Keratinocyte (primary cell): ENCODE measurements at regions not wholly inside any gene's neighbourhood (a gene's known extent, or its start where the extent isn't known, plus 50 kb on each side); places are given as distances from the start of the nearest gene placed in this dataset.

Experiments
- DNase-seq: peaks from one replicate; pipeline ENCODE4 v3.0.0-alpha.2; 2011; ENCODE audit warnings: low read depth, missing footprints, low spot score
- FAIRE-seq: peaks from 2 replicates; lab custom pipeline; 2011; peaks lifted over from hg19 to GRCh38; lab: Jason Lieb, UNC
- H2AFZ ChIP-seq: 2 replicates; pipeline ENCODE4 v1.6.0; 2012; ENCODE audit warnings: low read length, control low read depth, inconsistent platforms; ENCODE audit not compliant: control insufficient read depth
- H3K27ac ChIP-seq: 2 replicates; pipeline ENCODE4 v1.5.1; 2011; ENCODE audit warnings: low read length; ENCODE audit not compliant: control insufficient read depth, insufficient read depth
- H3K27me3 ChIP-seq: 3 replicates; pipeline ENCODE4 v1.6.0; 2011; ENCODE audit warnings: low read length; ENCODE audit not compliant: control insufficient read depth, insufficient read depth; ENCODE audit errors: extremely low read depth
- H3K36me3 ChIP-seq, 2 experiments: 2 replicates in 1 of 2; 3 replicates in 1 of 2; pipeline ENCODE4 v1.5.1; 2011; ENCODE audit warnings: low read length in 2 of 2, mild to moderate bottlenecking in 1 of 2; ENCODE audit not compliant: control insufficient read depth in 2 of 2, insufficient read depth in 2 of 2; ENCODE audit errors: extremely low read depth in 1 of 2
- H3K4me1 ChIP-seq: 3 replicates; pipeline ENCODE4 v1.5.1; 2011; ENCODE audit warnings: low read length; ENCODE audit not compliant: control insufficient read depth, insufficient read depth; ENCODE audit errors: extremely low read depth
- H3K4me2 ChIP-seq: 3 replicates; pipeline ENCODE4 v1.6.0; 2011; ENCODE audit warnings: low read depth, low read length; ENCODE audit not compliant: control insufficient read depth, insufficient read depth; ENCODE audit errors: extremely low read depth
- H3K4me3 ChIP-seq, 3 experiments: fragments of 200-600 bp in 1 of 3; sonication (generic) in 1 of 3; 2 replicates in 2 of 3; 3 replicates in 1 of 3; pipeline ENCODE4 v1.5.1; 2011 to 2016; ENCODE audit warnings: low read length in 3 of 3, mild to moderate bottlenecking in 3 of 3, control low read depth in 2 of 3, inconsistent platforms in 1 of 3, low read depth in 1 of 3, mixed read lengths in 1 of 3, mixed run types in 1 of 3, moderate library complexity in 1 of 3; ENCODE audit not compliant: control insufficient read depth in 2 of 3, insufficient read depth in 2 of 3; ENCODE audit errors: extremely low read depth in 1 of 3
- H3K79me2 ChIP-seq: 2 replicates; pipeline ENCODE4 v1.6.0; 2012; ENCODE audit warnings: low read length; ENCODE audit not compliant: control insufficient read depth, insufficient read depth
- H3K9ac ChIP-seq: 3 replicates; pipeline ENCODE4 v1.6.0; 2011; ENCODE audit warnings: low read length; ENCODE audit not compliant: control insufficient read depth, insufficient read depth; ENCODE audit errors: extremely low read depth
- H3K9me1 ChIP-seq: 3 replicates; pipeline ENCODE4 v1.6.0; 2011; ENCODE audit warnings: low read length; ENCODE audit not compliant: control insufficient read depth, insufficient read depth; ENCODE audit errors: extremely low read depth
- H3K9me3 ChIP-seq: 2 replicates; pipeline ENCODE4 v1.5.1; 2012; ENCODE audit warnings: low read depth, low read length; ENCODE audit not compliant: control insufficient read depth
- H4K20me1 ChIP-seq: 3 replicates; pipeline ENCODE4 v1.6.0; 2011; ENCODE audit warnings: low read length; ENCODE audit not compliant: control insufficient read depth, insufficient read depth; ENCODE audit errors: extremely low read depth
- EZH2 ChIP-seq: IDR thresholded peaks from one replicate; pipeline ENCODE4 v1.6.1; 2012; ENCODE audit warnings: inconsistent platforms, mild to moderate bottlenecking, low read length, moderate library complexity
- dilution Hi-C: fragments of 300-500 bp; cut with MboI; formaldehyde crosslinking; loops from one replicate; pipeline ENCODE4 v1.7.0; 2020; ENCODE audit warnings: low sequenced_read_pairs; ENCODE audit not compliant: extremely low pct_ligation_motif_present
- TF ChIP-seq, protein P1 (sequence below), 3 experiments: IDR thresholded peaks in 1 of 3; conservative IDR thresholded peaks in 1 of 3; optimal IDR thresholded peaks in 1 of 3; 2 replicates in 2 of 3; 3 replicates in 1 of 3; pipeline versions ENCODE3 to v1.5.1; 2011; ENCODE audit warnings: low read length in 3 of 3, mild to moderate bottlenecking in 3 of 3, moderate library complexity in 2 of 3, control low read depth in 1 of 3, inconsistent platforms in 1 of 3; ENCODE audit not compliant: insufficient read depth in 2 of 3; ENCODE audit errors: extremely low read depth in 1 of 3

DNA sequence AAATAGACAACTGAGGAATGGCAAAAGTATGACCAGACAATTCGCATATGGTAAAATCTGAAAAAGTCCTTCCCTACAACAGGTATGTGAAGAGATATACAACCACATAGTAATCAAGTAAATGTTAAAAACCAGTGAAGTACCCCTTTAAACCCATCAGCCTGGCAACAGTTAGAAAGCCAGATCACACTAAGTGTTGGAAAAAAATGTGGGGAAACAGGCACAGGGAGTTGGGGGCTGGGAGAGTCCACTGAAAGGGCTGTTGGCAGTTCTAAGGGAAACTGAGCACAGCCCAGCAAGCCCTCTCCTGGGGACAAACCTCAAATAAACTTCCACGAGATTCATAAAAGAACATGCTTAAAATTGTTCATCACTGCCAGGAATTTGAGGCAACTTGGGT lies 242.1 kb downstream of the BUD13 start:
- Histone ChIP-seq H3K4me1 (no peaks in the 10 kb centered on the region), H3K9ac (no peak overlapping the region), H2AFZ (no peak overlapping the region), H3K27ac (no peak overlapping the region), H3K9me1 (no peaks in the 10 kb centered on the region), H3K27me3 (peaks cover 4% of the 10 kb centered on the region), H3K9me3 (no peaks in the 10 kb centered on the region), H3K36me3 (no peaks in the 10 kb centered on the region), H3K79me2 (no peaks in the 10 kb centered on the region), H4K20me1 (no peaks in the 10 kb centered on the region), H3K4me3 (no peak overlapping the region), H3K4me2 (no peak overlapping the region)
- dilution Hi-C loops = no loop called here
- TF ChIP-seq EZH2 = no peak
- TF ChIP-seq, protein P1, sequence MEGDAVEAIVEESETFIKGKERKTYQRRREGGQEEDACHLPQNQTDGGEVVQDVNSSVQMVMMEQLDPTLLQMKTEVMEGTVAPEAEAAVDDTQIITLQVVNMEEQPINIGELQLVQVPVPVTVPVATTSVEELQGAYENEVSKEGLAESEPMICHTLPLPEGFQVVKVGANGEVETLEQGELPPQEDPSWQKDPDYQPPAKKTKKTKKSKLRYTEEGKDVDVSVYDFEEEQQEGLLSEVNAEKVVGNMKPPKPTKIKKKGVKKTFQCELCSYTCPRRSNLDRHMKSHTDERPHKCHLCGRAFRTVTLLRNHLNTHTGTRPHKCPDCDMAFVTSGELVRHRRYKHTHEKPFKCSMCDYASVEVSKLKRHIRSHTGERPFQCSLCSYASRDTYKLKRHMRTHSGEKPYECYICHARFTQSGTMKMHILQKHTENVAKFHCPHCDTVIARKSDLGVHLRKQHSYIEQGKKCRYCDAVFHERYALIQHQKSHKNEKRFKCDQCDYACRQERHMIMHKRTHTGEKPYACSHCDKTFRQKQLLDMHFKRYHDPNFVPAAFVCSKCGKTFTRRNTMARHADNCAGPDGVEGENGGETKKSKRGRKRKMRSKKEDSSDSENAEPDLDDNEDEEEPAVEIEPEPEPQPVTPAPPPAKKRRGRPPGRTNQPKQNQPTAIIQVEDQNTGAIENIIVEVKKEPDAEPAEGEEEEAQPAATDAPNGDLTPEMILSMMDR (optimal IDR thresholded peaks at IDR 0.05 in 1 of 3, IDR thresholded peaks at IDR 0.05 in 1 of 3, conservative IDR thresholded peaks at IDR 0.05 in 1 of 3; ENCODE audit: extremely low read depth in 1 of 3, insufficient read depth in 2 of 3, low read length in 3 of 3) = no peak
- FAIRE-seq (no peak), DNase-seq (no peak)

DNA sequence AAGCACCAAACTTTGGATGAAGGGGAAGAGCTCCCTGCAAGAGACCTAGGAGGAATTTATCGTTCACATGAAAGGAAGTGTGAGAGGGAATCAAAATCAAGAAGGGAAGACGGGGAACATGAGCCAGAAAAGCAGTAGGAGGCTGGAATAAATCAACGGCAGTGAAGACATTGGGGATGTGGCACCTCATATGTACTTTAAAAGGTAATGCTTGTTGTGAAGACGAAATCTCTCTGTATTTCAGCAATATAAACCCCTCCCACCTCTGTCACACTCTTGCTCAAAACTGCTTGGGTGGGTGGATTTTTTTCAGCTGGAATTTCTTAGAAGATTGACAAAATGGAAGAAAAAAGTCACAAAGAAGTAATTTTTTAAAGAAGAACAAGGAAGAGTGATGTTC lies 243.5 kb downstream of the BUD13 start:
- no peak overlapping the region for H3K4me3 ChIP-seq
- H3K36me3 ChIP-seq = no peaks in the 10 kb centered on the region
- H3K9me3 ChIP-seq = no peaks in the 10 kb centered on the region
- peaks cover 4% of the 10 kb centered on the region for H3K27me3 ChIP-seq
- H3K27ac ChIP-seq = no peak overlapping the region
- H3K4me1 ChIP-seq = no peaks in the 10 kb centered on the region
- H2AFZ ChIP-seq = no peak overlapping the region
- H3K9me1 ChIP-seq = no peaks in the 10 kb centered on the region
- no peaks in the 10 kb centered on the region for H4K20me1 ChIP-seq
- TF ChIP-seq EZH2 = no peak
- TF ChIP-seq, protein P1 (optimal IDR thresholded peaks at IDR 0.05 in 1 of 3, IDR thresholded peaks at IDR 0.05 in 1 of 3, conservative IDR thresholded peaks at IDR 0.05 in 1 of 3; ENCODE audit: extremely low read depth in 1 of 3, insufficient read depth in 2 of 3, low read length in 3 of 3) = no peak
- dilution Hi-C loops = no loop called here
- no peak for DNase-seq
- no peak for FAIRE-seq
- H3K4me2 ChIP-seq = no peak overlapping the region
- no peak overlapping the region for H3K9ac ChIP-seq
- H3K79me2 ChIP-seq = no peaks in the 10 kb centered on the region
